H1 (cell line): ENCODE measurements at regions not wholly inside any gene's neighbourhood (a gene's known extent, or its start where the extent isn't known, plus 50 kb on each side); places are given as distances from the start of the nearest gene placed in this dataset.

Source experiments
- CTCF ChIA-PET: fragments of 300-600 bp; sonication (Branson Sonifier 250); formaldehyde crosslinking; loops from one replicate; lab custom pipeline; 2021; ENCODE audit not compliant: partially characterized antibody; lab: Charles Lee
- POLR2A ChIA-PET: fragments of 300-600 bp; sonication (Branson Sonifier 250); formaldehyde crosslinking; loops from one replicate; lab custom pipeline; 2021; ENCODE audit warnings: inconsistent platforms; ENCODE audit not compliant: partially characterized antibody; lab: Charles Lee
- DNase-seq, 2 experiments: peaks; one replicate each; pipeline versions ENCODE4 v3.0.0 to v3.0.0-alpha.2; 2010 to 2022; ENCODE audit warnings: low spot score in 2 of 2, low read depth in 1 of 2, mixed read lengths in 1 of 2
- FAIRE-seq: peaks from 2 replicates; lab custom pipeline; 2011; peaks lifted over from hg19 to GRCh38; lab: Jason Lieb, UNC
- H2AFZ ChIP-seq: 2 replicates; pipeline ENCODE4 v1.8.1; 2012; ENCODE audit warnings: low read length, inconsistent platforms
- H2AK5ac ChIP-seq: 2 replicates; pipeline ENCODE4 v1.6.1; 2013; ENCODE audit warnings: low read depth, low read length
- H2BK120ac ChIP-seq: replicated peaks from 2 replicates; pipeline ENCODE3; 2013; ENCODE audit warnings: low read depth, low read length, inconsistent platforms
- H2BK12ac ChIP-seq: 2 replicates; pipeline ENCODE4 v1.6.1; 2013; ENCODE audit warnings: low read depth, low read length
- H2BK15ac ChIP-seq: 2 replicates; pipeline ENCODE4 v1.6.1; 2013; ENCODE audit warnings: low read length
- H2BK20ac ChIP-seq: 2 replicates; pipeline ENCODE4 v1.6.1; 2013; ENCODE audit warnings: low read length
- H2BK5ac ChIP-seq: 2 replicates; pipeline ENCODE4 v1.6.1; 2013; ENCODE audit warnings: low read depth, low read length
- H3K14ac ChIP-seq: 2 replicates; pipeline ENCODE4 v1.6.1; 2013; ENCODE audit warnings: inconsistent platforms; ENCODE audit not compliant: insufficient read length
- H3K18ac ChIP-seq: 2 replicates; pipeline ENCODE4 v1.6.1; 2013; ENCODE audit warnings: low read length; ENCODE audit errors: extremely low read depth
- H3K23ac ChIP-seq: 2 replicates; pipeline ENCODE4 v1.6.1; 2013; ENCODE audit warnings: inconsistent platforms; ENCODE audit not compliant: insufficient read length
- H3K23me2 ChIP-seq: 2 replicates; pipeline ENCODE4 v1.6.1; 2013; ENCODE audit warnings: low read depth, low read length
- H3K27ac ChIP-seq: 2 replicates; pipeline ENCODE4 v1.6.1; 2011; ENCODE audit warnings: low read depth, low read length, inconsistent platforms
- H3K27me3 ChIP-seq, 4 experiments: replicated peaks in 1 of 4; 1 replicate in 1 of 4; 2 replicates in 3 of 4; pipeline versions ENCODE4 v1.6.1 to v1.8.1; 2011 to 2013; ENCODE audit warnings: low read length in 3 of 4, mild to moderate bottlenecking in 3 of 4, inconsistent platforms in 2 of 4, mixed read lengths in 2 of 4, moderate library complexity in 1 of 4; ENCODE audit not compliant: control insufficient read depth in 3 of 4, insufficient read depth in 3 of 4; ENCODE audit errors: extremely low read depth in 1 of 4
- H3K36me3 ChIP-seq, 4 experiments: 2 replicates each; pipeline versions ENCODE4 v1.6.1 to v1.8.1; 2011 to 2013; ENCODE audit warnings: mild to moderate bottlenecking in 4 of 4, low read length in 3 of 4, moderate library complexity in 2 of 4, control low read depth in 1 of 4, inconsistent platforms in 1 of 4; ENCODE audit not compliant: insufficient read depth in 4 of 4, control insufficient read depth in 2 of 4
- H3K4ac ChIP-seq: replicated peaks from 2 replicates; pipeline ENCODE3; 2013; ENCODE audit warnings: low read length, low read depth, mixed read lengths, inconsistent platforms; ENCODE audit not compliant: insufficient read length
- H3K4me1 ChIP-seq, 4 experiments: replicated peaks in 1 of 4; 1 replicate in 1 of 4; 2 replicates in 3 of 4; pipeline versions ENCODE4 v1.6.1 to v1.8.1; 2011 to 2013; ENCODE audit warnings: low read length in 3 of 4, inconsistent platforms in 2 of 4, mixed read lengths in 1 of 4; ENCODE audit not compliant: insufficient read depth in 4 of 4, control insufficient read depth in 3 of 4
- H3K4me2 ChIP-seq, 2 experiments: 2 replicates each; pipeline versions ENCODE4 v1.6.1 to v1.8.1; 2011 to 2013; ENCODE audit warnings: low read depth in 2 of 2, low read length in 2 of 2, control low read depth in 1 of 2, inconsistent platforms in 1 of 2, mild to moderate bottlenecking in 1 of 2; ENCODE audit not compliant: insufficient read depth in 1 of 2
- H3K4me3 ChIP-seq, 4 experiments: fragments of 200-600, 300-600 bp in 1 of 4; sonication (generic), shearing (Covaris generic), sonication (Bioruptor Twin) in 1 of 4; 2 replicates each; pipeline versions ENCODE4 v1.5.1 to v1.8.1; 2011 to 2016; ENCODE audit warnings: low read length in 4 of 4, low read depth in 3 of 4, control low read depth in 2 of 4, inconsistent platforms in 2 of 4, mild to moderate bottlenecking in 2 of 4, mixed read lengths in 1 of 4, moderate library complexity in 1 of 4; ENCODE audit not compliant: insufficient read depth in 2 of 4; ENCODE audit errors: extremely low read depth in 1 of 4
- H3K56ac ChIP-seq: replicated peaks from 2 replicates; pipeline ENCODE3; 2013; ENCODE audit warnings: low read depth, mild to moderate bottlenecking, mixed read lengths, low read length, inconsistent platforms; ENCODE audit not compliant: insufficient read length
- H3K79me1 ChIP-seq: 2 replicates; pipeline ENCODE4 v1.6.1; 2013; ENCODE audit warnings: low read depth, low read length, control low read depth
- H3K79me2 ChIP-seq, 2 experiments: 2 replicates each; pipeline versions ENCODE4 v1.6.1 to v1.8.1; 2012 to 2013; ENCODE audit warnings: low read length in 2 of 2, mild to moderate bottlenecking in 2 of 2, inconsistent platforms in 1 of 2; ENCODE audit not compliant: insufficient read depth in 2 of 2, control insufficient read depth in 1 of 2
- H3K9ac ChIP-seq, 4 experiments: replicated peaks in 1 of 4; 1 replicate in 1 of 4; 2 replicates in 3 of 4; pipeline versions ENCODE4 v1.6.1 to v1.8.1; 2011 to 2013; ENCODE audit warnings: low read depth in 3 of 4, low read length in 3 of 4, control low read depth in 2 of 4, mild to moderate bottlenecking in 2 of 4, moderate library complexity in 2 of 4, inconsistent platforms in 1 of 4; ENCODE audit errors: extremely low read depth in 1 of 4
- H3K9me3 ChIP-seq, 2 experiments: 2 replicates each; pipeline versions ENCODE4 v1.6.1 to v1.8.1; 2012 to 2013; ENCODE audit warnings: mild to moderate bottlenecking in 2 of 2, moderate library complexity in 2 of 2, control low read depth in 1 of 2, inconsistent platforms in 1 of 2, low read depth in 1 of 2, low read length in 1 of 2, mixed read lengths in 1 of 2; ENCODE audit not compliant: insufficient read depth in 2 of 2
- H4K20me1 ChIP-seq, 2 experiments: replicated peaks in 1 of 2; 2 replicates each; pipeline versions ENCODE3 to v1.8.1; 2011 to 2013; ENCODE audit warnings: inconsistent platforms in 2 of 2, low read length in 2 of 2, mild to moderate bottlenecking in 1 of 2; ENCODE audit not compliant: insufficient read depth in 2 of 2, control insufficient read depth in 1 of 2
- H4K5ac ChIP-seq: 2 replicates; pipeline ENCODE4 v1.6.1; 2013; ENCODE audit warnings: low read length, low read depth, mixed read lengths, inconsistent platforms; ENCODE audit not compliant: insufficient read length
- H4K8ac ChIP-seq: 2 replicates; pipeline ENCODE4 v1.8.0; 2013; ENCODE audit warnings: mild to moderate bottlenecking, moderate library complexity, low read length, inconsistent platforms; ENCODE audit not compliant: insufficient read depth; ENCODE audit errors: extremely low read depth
- H4K91ac ChIP-seq: replicated peaks from 2 replicates; pipeline ENCODE3; 2013; ENCODE audit warnings: low read length, mixed read lengths, inconsistent platforms; ENCODE audit not compliant: insufficient read length
- POLR2A ChIP-seq, 2 experiments: IDR thresholded peaks; 1 replicate in 1 of 2; 2 replicates in 1 of 2; pipeline ENCODE4 v1.6.1; 2011; ENCODE audit warnings: low read depth in 2 of 2, low read length in 2 of 2, mild to moderate bottlenecking in 2 of 2; ENCODE audit errors: control extremely low read depth in 1 of 2
- RFX5 ChIP-seq: IDR thresholded peaks from 2 replicates; pipeline ENCODE4 v1.6.1; 2011; ENCODE audit warnings: low read depth, low read length, improper control_type of control experiment, borderline replicate concordance
- WGBS, 2 experiments: shearing (Covaris generic) in 1 of 2; methylation state at CpG; one replicate each; pipeline versions ENCODE4 v1.1.6 to v1.1.7; 2013 to 2015; ENCODE audit warnings: low lambda C conversion rate in 2 of 2, mixed read lengths in 2 of 2, inconsistent platforms in 1 of 2, low coverage in 1 of 2, missing lambda C conversion rate in 1 of 2; ENCODE audit not compliant: insufficient replicate concordance in 2 of 2, insufficient coverage in 1 of 2, insufficient read length in 1 of 2; ENCODE audit errors: extremely low coverage in 1 of 2, missing lambda C conversion rate in 1 of 2; 5-methylcytosine and 5-hydroxymethylcytosine counted together

- no peak overlapping the region for H2BK120ac ChIP-seq
Observed at GRCh38 chr2:43029186-43029585, 197.2 kb downstream of the ZFP36L2 start.

More at GRCh38 chr2:43029186-43029585, 197.2 kb downstream of the ZFP36L2 start:
- Histone ChIP-seq H3K56ac (no peak overlapping the region), H2AK5ac (no peak overlapping the region), H4K5ac (no peak overlapping the region)
- no peak for TF ChIP-seq RFX5
- no peak for TF ChIP-seq POLR2A (IDR thresholded peaks at IDR 0.05; ENCODE audit: control extremely low read depth in 1 of 2, low read depth in 2 of 2, low read length in 2 of 2)
- TF ChIP-seq, all 59 proteins: peak for 0
- H3K27me3 ChIP-seq, result no peaks in the 10 kb centered on the region
- H3K23me2 ChIP-seq, result no peaks in the 10 kb centered on the region
- no peaks in the 10 kb centered on the region for H3K79me2 ChIP-seq
- no peak overlapping the region for H3K23ac ChIP-seq
- no peaks in the 10 kb centered on the region for H4K20me1 ChIP-seq
- H3K4me3 ChIP-seq, result no peak overlapping the region
- no peak overlapping the region for H3K9ac ChIP-seq
- CTCF ChIA-PET, result interaction anchor here (0.5 to 1.8 kb wide), 12 partner anchors 9 to 595 kb away, joined by 3 to 6 read pairs (median 3); no protein-coding TSS in a partner anchor
- peaks cover 0 to 8% (median 3%) of the 10 kb centered on the region in 4 experiments; a peak in 3 of 7 replicates for H3K4me1 ChIP-seq
- H2BK20ac ChIP-seq, result no peak overlapping the region
- H2BK12ac ChIP-seq, result no peak overlapping the region
- H2BK15ac ChIP-seq, result 0 out of 2 replicates have a peak overlapping the region, but pooled peaks have one; percentile 25
- POLR2A ChIA-PET, result no interaction called here
- no peak overlapping the region for H3K14ac ChIP-seq
- peak overlapping the region; percentile 21; the same call in 1 of the 2 replicates for H4K8ac ChIP-seq
- H3K18ac ChIP-seq, result no peak overlapping the region
- H3K4me2 ChIP-seq, result no peak overlapping the region
- FAIRE-seq, result no peak
- H2AFZ ChIP-seq, result no peak overlapping the region
- no peaks in the 10 kb centered on the region for H3K36me3 ChIP-seq
- no peak overlapping the region for H2BK5ac ChIP-seq
- no peaks in the 10 kb centered on the region; a peak in 1 of 4 replicates for H3K9me3 ChIP-seq
- DNase-seq, result no peak
- peak overlapping the region; percentile 64 for H4K91ac ChIP-seq
- 83% methylated on average over 3 of the region's 3 CpGs; no CpG with 5 or more reads in 1 of the 2 experiments for WGBS, 2 experiments
- H3K27ac ChIP-seq, result no peak overlapping the region
- no peak overlapping the region for H3K4ac ChIP-seq
- no peaks in the 10 kb centered on the region for H3K79me1 ChIP-seq
